Osteoblast (primary cell): ENCODE measurements at regions not wholly inside any gene's neighbourhood (a gene's known extent, or its start where the extent isn't known, plus 50 kb on each side); places are given as distances from the start of the nearest gene placed in this dataset.

Source experiments
- DNase-seq: peaks from one replicate; pipeline ENCODE4 v3.0.0; 2011; ENCODE audit warnings: low spot score, mixed read lengths; ENCODE audit not compliant: insufficient read length; ENCODE audit errors: missing footprints
- H2AFZ ChIP-seq: 2 replicates; pipeline ENCODE4 v1.6.0; 2011; ENCODE audit warnings: mild to moderate bottlenecking, low read length
- H3K27ac ChIP-seq: 2 replicates; pipeline ENCODE4 v1.5.1; 2011; ENCODE audit warnings: mild to moderate bottlenecking, low read depth, low read length, moderate library complexity
- H3K27me3 ChIP-seq: 2 replicates; pipeline ENCODE4 v1.6.0; 2012; ENCODE audit warnings: mild to moderate bottlenecking, control low read depth, inconsistent platforms, low read length, moderate library complexity; ENCODE audit not compliant: insufficient read depth
- H3K36me3 ChIP-seq: 2 replicates; pipeline ENCODE4 v1.5.1; 2011; ENCODE audit warnings: mild to moderate bottlenecking, low read length, control low read depth, moderate library complexity; ENCODE audit not compliant: insufficient read depth
- H3K4me1 ChIP-seq: 2 replicates; pipeline ENCODE4 v1.5.1; 2011; ENCODE audit warnings: mild to moderate bottlenecking, low read length, control low read depth, moderate library complexity; ENCODE audit not compliant: insufficient read depth
- H3K4me2 ChIP-seq: 2 replicates; pipeline ENCODE4 v1.6.0; 2011; ENCODE audit warnings: mild to moderate bottlenecking, low read length; ENCODE audit not compliant: insufficient read depth
- H3K4me3 ChIP-seq: fragments of 200-600 bp; sonication (generic); 3 replicates; pipeline ENCODE4 v1.5.1; 2012; ENCODE audit warnings: mild to moderate bottlenecking, low read length, inconsistent platforms; ENCODE audit not compliant: insufficient read depth
- H3K79me2 ChIP-seq: 2 replicates; pipeline ENCODE4 v1.6.0; 2012; ENCODE audit warnings: mild to moderate bottlenecking, low read length, control low read depth, inconsistent platforms; ENCODE audit not compliant: insufficient read depth
- H3K9me3 ChIP-seq: 2 replicates; pipeline ENCODE4 v1.5.1; 2011; ENCODE audit warnings: low read depth, low read length, control low read depth
- H4K20me1 ChIP-seq: 2 replicates; pipeline ENCODE4 v1.6.0; 2012; ENCODE audit warnings: mild to moderate bottlenecking, low read length, control low read depth; ENCODE audit not compliant: insufficient read depth
- CTCF ChIP-seq: IDR thresholded peaks from 2 replicates; pipeline ENCODE4 v1.5.1; 2011; ENCODE audit warnings: mild to moderate bottlenecking, low read depth, low read length, moderate library complexity; ENCODE audit errors: extremely low read depth

- H3K4me2 ChIP-seq = no peak overlapping the region
- no peak for DNase-seq
- H3K27me3 ChIP-seq = no peaks in the 10 kb centered on the region
- H4K20me1 ChIP-seq = no peaks in the 10 kb centered on the region
- no peaks in the 10 kb centered on the region for H3K36me3 ChIP-seq
- peaks cover 6% of the 10 kb centered on the region for H3K9me3 ChIP-seq
- H3K27ac ChIP-seq = no peak overlapping the region
- TF ChIP-seq CTCF = no peak
- H2AFZ ChIP-seq = no peak overlapping the region
- no peak overlapping the region for H3K4me3 ChIP-seq
- no peaks in the 10 kb centered on the region for H3K4me1 ChIP-seq
- H3K79me2 ChIP-seq = no peaks in the 10 kb centered on the region
These were observed 420.3 kb downstream of the PCDH17 start for GRCh38 chr13:58051807-58052375.

GRCh38 chr13:58056426-58056825 is 424.9 kb downstream of the PCDH17 start:
- DNase-seq = no peak
- H3K4me2 ChIP-seq = no peak overlapping the region
- no peak overlapping the region for H3K27ac ChIP-seq
- H3K36me3 ChIP-seq = no peaks in the 10 kb centered on the region
- no peak overlapping the region for H2AFZ ChIP-seq
- no peak overlapping the region for H3K4me3 ChIP-seq
- H4K20me1 ChIP-seq = no peaks in the 10 kb centered on the region
- H3K4me1 ChIP-seq = no peaks in the 10 kb centered on the region
- no peak for TF ChIP-seq CTCF
- H3K9me3 ChIP-seq = peaks cover 5% of the 10 kb centered on the region
- H3K27me3 ChIP-seq = no peaks in the 10 kb centered on the region
- no peaks in the 10 kb centered on the region for H3K79me2 ChIP-seq

GRCh38 chr13:58059624-58060023 is 428.1 kb downstream of the PCDH17 start:
- H2AFZ ChIP-seq = no peak overlapping the region
- no peak overlapping the region for H3K4me2 ChIP-seq
- no peaks in the 10 kb centered on the region for H3K4me1 ChIP-seq
- peaks cover 2% of the 10 kb centered on the region for H3K9me3 ChIP-seq
- H3K27me3 ChIP-seq = no peaks in the 10 kb centered on the region
- no peak for TF ChIP-seq CTCF
- H4K20me1 ChIP-seq = no peaks in the 10 kb centered on the region
- H3K27ac ChIP-seq = no peak overlapping the region
- no peaks in the 10 kb centered on the region for H3K79me2 ChIP-seq
- no peak for DNase-seq
- H3K4me3 ChIP-seq = no peak overlapping the region
- no peaks in the 10 kb centered on the region for H3K36me3 ChIP-seq

- no peak overlapping the region for H3K27ac ChIP-seq
- no peaks in the 10 kb centered on the region for H3K79me2 ChIP-seq
- DNase-seq = no peak
- no peak overlapping the region for H2AFZ ChIP-seq
- TF ChIP-seq CTCF = no peak
- H4K20me1 ChIP-seq = no peaks in the 10 kb centered on the region
- H3K4me3 ChIP-seq = no peak overlapping the region
- H3K9me3 ChIP-seq = peaks cover 4% of the 10 kb centered on the region
- no peaks in the 10 kb centered on the region for H3K27me3 ChIP-seq
- H3K4me2 ChIP-seq = no peak overlapping the region
- H3K4me1 ChIP-seq = no peaks in the 10 kb centered on the region
- H3K36me3 ChIP-seq = no peaks in the 10 kb centered on the region
These were observed 449.3 kb downstream of the PCDH17 start for GRCh38 chr13:58080806-58081205.
